ENCODE measurements at regions not wholly inside any gene's neighbourhood (a gene's known extent, or its start where the extent isn't known, plus 50 kb on each side); places are given as distances from the start of the nearest gene placed in this dataset.

DNA sequence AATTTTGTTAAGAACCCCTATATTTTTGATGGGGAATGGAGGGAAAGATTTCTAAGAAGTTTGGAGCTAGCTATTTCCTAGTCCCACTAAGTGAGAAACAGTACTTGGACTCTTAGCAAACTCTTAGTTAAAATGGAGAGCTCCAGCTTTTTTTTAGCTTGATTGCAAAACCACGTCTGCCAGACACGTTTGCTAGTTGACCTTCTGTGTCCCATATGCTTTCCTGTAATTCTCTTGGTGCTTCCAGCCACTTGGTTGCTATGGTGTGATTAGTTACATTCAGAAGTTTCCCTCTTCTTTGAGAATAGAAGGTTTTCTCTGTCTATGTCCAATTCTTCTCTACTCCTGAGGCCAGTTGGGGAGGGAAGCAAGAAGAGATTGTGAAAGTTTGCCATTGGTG lies 417.0 kb upstream of the TLE4 start:
- TF ChIP-seq, protein P1, sequence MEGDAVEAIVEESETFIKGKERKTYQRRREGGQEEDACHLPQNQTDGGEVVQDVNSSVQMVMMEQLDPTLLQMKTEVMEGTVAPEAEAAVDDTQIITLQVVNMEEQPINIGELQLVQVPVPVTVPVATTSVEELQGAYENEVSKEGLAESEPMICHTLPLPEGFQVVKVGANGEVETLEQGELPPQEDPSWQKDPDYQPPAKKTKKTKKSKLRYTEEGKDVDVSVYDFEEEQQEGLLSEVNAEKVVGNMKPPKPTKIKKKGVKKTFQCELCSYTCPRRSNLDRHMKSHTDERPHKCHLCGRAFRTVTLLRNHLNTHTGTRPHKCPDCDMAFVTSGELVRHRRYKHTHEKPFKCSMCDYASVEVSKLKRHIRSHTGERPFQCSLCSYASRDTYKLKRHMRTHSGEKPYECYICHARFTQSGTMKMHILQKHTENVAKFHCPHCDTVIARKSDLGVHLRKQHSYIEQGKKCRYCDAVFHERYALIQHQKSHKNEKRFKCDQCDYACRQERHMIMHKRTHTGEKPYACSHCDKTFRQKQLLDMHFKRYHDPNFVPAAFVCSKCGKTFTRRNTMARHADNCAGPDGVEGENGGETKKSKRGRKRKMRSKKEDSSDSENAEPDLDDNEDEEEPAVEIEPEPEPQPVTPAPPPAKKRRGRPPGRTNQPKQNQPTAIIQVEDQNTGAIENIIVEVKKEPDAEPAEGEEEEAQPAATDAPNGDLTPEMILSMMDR (IDR thresholded peaks at IDR 0.05; ENCODE audit: low read length): no peak
- TF ChIP-seq EZH2phosphoT487 (IDR thresholded peaks at IDR 0.05; ENCODE audit: low read length): no peak
